ENCODE measurements at regions not wholly inside any gene's neighbourhood (a gene's known extent, or its start where the extent isn't known, plus 50 kb on each side); places are given as distances from the start of the nearest gene placed in this dataset.

DNA sequence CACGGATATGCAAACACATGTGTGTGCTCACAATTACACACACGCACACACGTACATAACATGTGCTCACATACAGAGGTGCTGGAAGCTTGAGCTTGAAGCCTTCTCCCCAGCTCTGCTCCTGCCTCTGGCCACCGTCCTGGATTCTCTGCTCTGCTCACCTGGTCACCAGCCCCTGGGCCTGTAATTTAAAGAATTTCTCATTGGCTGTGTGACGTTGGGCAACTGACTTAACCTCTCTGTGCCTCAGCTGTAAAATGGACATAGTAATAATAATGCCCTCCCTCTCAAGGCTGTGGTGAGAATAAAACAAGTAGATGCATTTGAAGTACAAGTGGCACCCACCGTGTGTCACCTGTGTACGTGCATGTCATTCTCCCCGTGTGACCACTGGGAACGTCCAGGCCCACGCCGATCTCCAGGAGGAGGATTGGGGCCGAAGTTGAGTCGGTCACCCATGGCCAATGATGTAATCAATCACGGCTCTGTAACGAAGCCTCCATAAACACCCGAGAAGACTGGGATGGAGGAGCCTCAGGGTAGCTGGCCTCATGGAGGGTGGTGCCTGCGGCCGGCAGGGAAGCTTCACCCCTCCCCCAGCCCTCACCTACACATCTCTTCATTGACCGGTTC lies 160.9 kb upstream of the AFDN start:
- no peak for DNase-seq (ENCODE audit: low spot score in 2 of 2)
- Histone ChIP-seq H3K9me3 (no peaks in the 10 kb centered on the region), H3K36me3 (no peaks in the 10 kb centered on the region), H3K27me3 (no peaks in the 10 kb centered on the region), H3K27ac (no peak overlapping the region), H3K4me1 (peaks cover 0 to 2% of the 10 kb centered on the region in 2 donors), H3K4me3 (no peak overlapping the region)
- TF ChIP-seq CTCF (IDR thresholded peaks at IDR 0.05), result no peak
- intact Hi-C loops (cut with DNase I), result no loop called here

GRCh38 chr6:167666571-167667203 lies 160.0 kb upstream of the AFDN start:
- H3K27ac ChIP-seq, result no peak overlapping the region
- no peak for TF ChIP-seq CTCF (IDR thresholded peaks at IDR 0.05)
- no peaks in the 10 kb centered on the region for H3K4me1 ChIP-seq
- no peaks in the 10 kb centered on the region for H3K9me3 ChIP-seq
- no peaks in the 10 kb centered on the region for H3K36me3 ChIP-seq
- no peak for DNase-seq (ENCODE audit: low spot score in 2 of 2)
- H3K4me3 ChIP-seq, result no peak overlapping the region
- intact Hi-C loops (cut with DNase I), result no loop called here
- no peaks in the 10 kb centered on the region for H3K27me3 ChIP-seq

DNA sequence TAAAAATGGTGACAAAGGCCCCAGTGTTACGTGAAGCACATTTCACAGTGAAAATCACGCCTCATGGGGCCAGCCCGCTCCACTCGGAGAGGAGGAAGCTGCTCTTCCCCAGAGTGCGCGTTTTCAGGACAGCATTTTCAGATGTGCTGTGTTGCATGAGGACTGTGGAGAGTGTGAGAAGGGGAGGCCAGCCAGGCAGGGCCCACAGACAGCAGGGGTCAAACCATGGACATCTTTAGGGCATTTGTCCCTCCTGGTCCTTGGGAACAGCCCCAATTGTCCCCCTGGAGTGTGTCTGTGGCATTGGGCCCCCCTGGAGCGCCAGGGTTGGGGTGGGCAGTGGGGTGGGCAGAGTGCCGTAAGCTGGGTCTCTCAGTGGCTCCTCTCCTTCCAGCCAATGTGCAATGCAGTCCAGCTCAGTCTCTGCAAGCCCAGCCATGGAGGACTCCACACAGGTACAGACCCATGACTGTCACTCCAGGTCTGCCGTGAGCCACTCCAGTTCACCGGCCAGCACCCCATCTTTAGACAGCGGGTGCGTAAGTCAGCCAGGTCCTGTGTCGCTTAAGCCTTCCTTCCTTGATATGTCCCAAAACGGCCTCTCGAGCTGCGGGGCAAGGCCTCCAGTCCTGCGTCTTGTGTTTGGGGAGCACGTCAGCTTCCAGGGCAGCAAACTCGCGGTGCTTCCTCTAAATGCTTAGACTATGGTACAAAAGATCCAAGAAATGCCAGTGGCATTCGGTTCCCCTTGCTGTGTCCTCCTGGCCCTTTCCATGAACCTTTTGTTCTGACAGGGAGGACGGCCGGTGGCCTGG lies 159.3 kb upstream of the AFDN start:
- TF ChIP-seq CTCF (IDR thresholded peaks at IDR 0.05), result no peak
- Histone ChIP-seq H3K4me1 (no peaks in the 10 kb centered on the region), H3K4me3 (no peak overlapping the region), H3K27me3 (no peaks in the 10 kb centered on the region), H3K9me3 (no peaks in the 10 kb centered on the region), H3K27ac (no peak overlapping the region), H3K36me3 (no peaks in the 10 kb centered on the region)
- no peak for DNase-seq (ENCODE audit: low spot score in 2 of 2)
- intact Hi-C loops (cut with DNase I), result no loop called here

GRCh38 chr6:167668019-167668753 lies 158.5 kb upstream of the AFDN start:
- Histone ChIP-seq H3K27me3 (no peaks in the 10 kb centered on the region), H3K36me3 (no peaks in the 10 kb centered on the region), H3K9me3 (no peaks in the 10 kb centered on the region), H3K4me1 (no peaks in the 10 kb centered on the region), H3K4me3 (no peak overlapping the region), H3K27ac (no peak overlapping the region)
- no peak for DNase-seq (ENCODE audit: low spot score in 2 of 2)
- intact Hi-C loops (cut with DNase I), result no loop called here
- TF ChIP-seq CTCF (IDR thresholded peaks at IDR 0.05), result no peak

- H3K36me3 ChIP-seq, result no peaks in the 10 kb centered on the region
- no peak for TF ChIP-seq CTCF (IDR thresholded peaks at IDR 0.05)
- intact Hi-C loops (cut with DNase I), result no loop called here
- H3K27ac ChIP-seq, result no peak overlapping the region
- no peak for DNase-seq (ENCODE audit: low spot score in 2 of 2)
- no peaks in the 10 kb centered on the region for H3K27me3 ChIP-seq
- no peaks in the 10 kb centered on the region for H3K9me3 ChIP-seq
- H3K4me3 ChIP-seq, result no peak overlapping the region
- H3K4me1 ChIP-seq, result no peaks in the 10 kb centered on the region
Observed at GRCh38 chr6:167668754-167669552, 157.8 kb upstream of the AFDN start.

All from ascending aorta (tissue), 2 donors.